COLO668 (cell line): ENCODE measurements at regions not wholly inside any gene's neighbourhood (a gene's known extent, or its start where the extent isn't known, plus 50 kb on each side); places are given as distances from the start of the nearest gene placed in this dataset.

ENCODE experiments used
- DNase-seq: peaks from one replicate; lab custom pipeline; 2025; ENCODE audit not compliant: unreplicated experiment; lab: John Stamatoyannopoulos, UW

DNA sequence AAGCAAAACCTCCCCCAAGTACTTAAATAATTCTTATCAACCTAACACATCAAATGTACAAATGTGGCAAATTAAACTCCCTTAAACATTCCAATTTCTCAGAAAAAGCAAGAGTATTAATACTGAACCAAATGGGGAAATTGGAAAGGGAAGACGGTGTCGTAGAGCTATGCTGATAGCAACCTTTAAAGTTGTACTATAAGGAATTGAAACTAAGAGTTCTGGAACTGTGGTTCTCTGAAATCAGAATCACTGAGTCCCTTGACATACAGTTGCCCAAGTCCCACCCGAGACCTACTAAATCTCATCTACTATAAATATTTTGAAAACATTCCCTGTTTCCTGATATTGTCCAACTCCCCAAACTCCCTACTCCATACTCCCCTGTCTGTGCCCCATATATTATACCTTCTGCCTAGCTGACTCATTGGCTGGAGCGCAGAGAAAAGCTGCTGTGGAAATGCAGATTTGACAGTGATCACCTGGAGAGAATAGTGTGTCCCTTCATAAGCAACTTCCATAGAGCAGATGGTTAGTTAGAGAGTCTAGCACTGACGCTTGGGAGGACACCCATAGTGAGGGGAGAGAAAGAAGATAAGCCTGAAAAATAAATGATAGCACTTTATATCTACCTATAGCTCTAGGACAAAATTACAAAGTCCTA is 51.4 kb upstream of the ITM2B start:
- DNase-seq, result no peak

DNA sequence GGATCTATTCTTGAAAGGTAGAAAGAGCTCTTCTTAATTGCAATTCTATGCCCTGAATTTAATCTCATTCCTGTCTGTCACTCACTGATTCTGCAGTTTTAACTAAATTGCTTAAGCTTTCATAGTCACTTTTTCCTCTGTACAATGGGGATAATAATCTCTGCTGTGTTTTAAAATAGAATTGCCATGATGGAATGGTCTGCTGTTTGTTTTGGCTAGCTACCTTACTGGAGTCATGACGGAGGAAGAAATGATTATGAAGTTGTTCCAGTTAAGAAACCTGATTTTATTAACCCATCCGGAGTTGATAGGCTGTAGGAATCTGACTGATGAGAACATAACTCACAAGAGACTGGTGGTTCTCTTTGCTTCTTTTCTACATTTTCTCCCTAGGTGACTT is 54.9 kb upstream of the ITM2B start:
- no peak for DNase-seq

DNA sequence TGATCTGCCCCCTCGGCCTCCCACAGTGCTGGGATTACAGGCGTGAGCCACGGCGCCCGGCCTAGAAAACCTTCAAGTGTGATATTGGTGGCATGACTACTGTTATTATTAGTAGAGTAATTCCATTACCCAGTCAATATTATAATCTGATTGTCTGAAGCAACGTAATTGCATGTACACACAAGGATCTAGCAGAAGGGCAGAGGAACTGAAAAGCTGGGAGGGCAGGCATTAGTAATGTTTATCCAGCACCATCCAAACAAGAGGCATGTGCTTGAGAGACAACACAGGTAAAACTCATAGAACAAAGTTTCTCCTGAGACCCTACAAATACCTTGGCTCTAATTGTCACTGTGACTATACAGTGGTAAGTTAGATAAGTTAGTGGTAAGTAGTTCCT is 56.2 kb upstream of the ITM2B start:
- no peak for DNase-seq

DNA sequence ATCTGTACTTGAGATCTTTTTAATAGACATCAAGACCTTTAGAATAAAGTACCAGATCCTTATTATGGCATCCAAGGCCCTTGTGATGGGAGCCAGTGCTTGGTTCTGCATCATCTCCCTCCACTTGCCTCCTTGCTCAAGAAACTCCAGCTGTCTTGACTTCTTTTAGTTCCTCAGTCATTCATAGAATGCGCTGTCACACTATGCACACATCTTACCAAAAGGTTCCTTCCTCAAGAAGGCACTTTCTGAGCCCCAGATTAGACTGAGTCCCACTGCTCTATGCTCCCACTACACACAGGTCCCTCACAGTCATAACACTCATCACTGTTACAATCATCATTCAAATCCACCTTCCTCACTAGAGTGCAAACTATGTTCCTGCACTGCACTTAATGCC is 57.8 kb upstream of the ITM2B start:
- DNase-seq, result no peak

DNA sequence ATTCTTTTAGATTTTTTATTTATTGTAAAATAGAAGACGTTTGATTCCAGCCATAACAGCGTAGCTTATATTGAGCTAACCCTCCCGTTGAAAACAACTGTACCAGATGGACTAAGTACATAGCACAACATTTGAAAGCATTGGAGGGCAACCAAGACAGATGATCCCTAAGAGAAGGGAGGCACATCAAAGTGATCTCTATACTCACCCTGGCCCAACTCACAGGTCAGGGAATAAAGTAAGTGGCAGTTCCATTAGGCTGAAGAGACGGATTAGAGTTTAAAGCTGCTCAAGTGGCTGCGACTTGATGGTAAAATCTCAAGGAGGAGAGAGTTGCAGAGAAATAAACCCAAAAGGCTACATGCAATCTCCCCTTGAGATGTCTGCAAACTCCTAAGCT is 65.1 kb upstream of the ITM2B start:
- DNase-seq, result no peak

DNA sequence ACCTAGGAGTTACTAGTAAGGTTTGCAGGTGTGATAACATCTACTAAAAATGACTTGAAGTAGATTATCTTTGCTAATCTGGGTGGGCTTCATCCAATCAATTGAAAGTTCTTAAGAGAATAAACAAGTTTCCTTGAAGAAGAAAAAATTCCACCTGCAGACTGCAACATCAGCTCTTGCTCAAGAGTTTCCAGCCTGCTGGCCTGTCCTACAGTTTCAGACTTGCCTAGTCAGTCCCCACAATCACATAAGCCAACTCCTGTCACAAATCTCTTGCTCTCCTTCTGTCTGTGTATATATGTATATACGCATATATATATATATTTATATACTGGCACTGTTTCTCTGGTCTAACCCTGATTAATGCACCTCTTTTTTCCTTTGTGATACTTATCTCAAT is 67.3 kb upstream of the ITM2B start:
- DNase-seq, result no peak

DNA sequence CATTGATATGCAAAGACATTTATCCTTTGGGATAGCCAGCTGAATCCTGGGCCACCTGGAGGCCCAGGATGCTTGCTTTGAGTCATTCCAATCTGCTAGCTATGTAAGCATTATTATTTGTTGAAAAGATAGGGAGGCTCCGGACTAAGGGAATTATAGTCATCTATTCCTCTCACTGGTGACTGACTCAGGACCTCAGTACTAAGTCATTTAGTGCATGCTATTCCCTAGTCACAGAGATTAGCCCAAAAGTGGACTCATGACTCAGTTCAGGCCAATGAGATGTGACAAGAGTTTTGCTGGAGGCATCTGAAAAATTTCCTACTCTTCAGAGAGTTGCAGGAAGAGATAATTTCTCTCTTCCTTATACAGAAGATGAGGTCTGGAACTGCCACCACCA is 67.9 kb upstream of the ITM2B start:
- no peak for DNase-seq

DNA sequence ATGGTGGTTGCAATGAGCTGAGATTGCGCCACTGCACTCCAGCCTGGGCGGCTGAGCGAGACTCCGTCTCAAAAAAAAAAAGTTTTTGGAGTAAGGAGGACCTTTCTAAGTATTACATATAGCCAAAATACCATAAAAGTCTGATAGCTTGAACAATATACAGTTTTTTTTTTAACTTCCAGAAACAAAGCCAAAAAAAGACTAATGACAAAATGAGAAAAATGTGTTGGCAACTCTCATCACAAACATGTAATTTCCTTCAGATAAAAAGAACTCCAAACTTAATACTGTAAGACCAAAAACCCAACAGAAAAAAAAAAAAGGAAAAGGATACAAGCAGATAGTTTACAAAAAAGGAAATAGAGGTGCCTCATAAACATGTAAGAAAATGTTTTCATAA is 68.2 kb upstream of the MED4 start:
- no peak for DNase-seq

DNA sequence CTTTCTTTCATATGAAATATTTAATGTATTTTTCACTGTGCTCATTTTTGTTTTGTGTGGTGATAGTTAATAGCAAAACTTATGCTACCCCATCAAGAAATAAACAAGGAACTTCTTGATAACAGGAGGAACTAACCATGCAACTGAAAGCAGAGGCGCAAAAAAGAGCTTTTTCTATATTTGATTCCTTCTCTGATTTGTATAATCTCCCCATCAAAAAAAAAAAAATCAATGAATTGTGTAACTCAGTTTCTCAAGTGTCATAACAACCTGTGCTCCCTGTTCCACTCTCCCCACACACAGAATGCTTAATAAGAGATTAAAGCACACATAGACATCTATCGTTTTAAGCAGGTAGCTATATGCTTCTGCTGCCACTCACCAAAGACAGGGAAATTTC is 67.3 kb upstream of the MED4 start:
- DNase-seq, result no peak

DNA sequence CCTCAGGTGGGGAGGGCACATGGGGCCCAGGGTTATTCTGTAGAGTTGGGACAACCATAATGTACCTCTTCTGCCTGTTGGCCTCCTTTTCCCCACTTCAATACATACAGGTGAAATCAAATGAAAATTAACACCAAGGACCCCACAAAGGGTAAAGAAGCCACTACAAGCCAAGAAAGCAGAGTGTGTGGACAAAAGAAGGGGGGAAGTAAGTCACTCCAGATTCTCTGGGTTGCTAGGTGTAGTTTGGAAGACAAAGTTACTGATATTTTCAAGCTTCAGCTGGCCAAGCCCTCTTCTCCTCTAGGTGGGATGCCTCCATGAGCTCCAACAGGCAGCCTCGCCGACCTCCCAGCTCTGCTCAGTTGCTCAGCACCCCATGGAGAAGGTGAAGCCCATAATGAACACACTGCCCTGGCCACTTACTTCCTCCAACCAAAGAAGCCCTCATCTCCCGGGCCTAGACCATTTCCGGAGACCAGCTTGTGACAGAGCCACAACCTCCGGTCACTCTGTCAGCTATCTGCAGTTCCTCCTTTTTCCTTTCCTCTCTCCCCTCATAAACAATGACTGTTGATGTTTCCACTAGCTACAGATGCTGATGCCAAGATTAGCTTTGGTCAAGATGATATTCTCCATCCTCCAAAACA is 66.8 kb upstream of the MED4 start:
- no peak for DNase-seq

DNA sequence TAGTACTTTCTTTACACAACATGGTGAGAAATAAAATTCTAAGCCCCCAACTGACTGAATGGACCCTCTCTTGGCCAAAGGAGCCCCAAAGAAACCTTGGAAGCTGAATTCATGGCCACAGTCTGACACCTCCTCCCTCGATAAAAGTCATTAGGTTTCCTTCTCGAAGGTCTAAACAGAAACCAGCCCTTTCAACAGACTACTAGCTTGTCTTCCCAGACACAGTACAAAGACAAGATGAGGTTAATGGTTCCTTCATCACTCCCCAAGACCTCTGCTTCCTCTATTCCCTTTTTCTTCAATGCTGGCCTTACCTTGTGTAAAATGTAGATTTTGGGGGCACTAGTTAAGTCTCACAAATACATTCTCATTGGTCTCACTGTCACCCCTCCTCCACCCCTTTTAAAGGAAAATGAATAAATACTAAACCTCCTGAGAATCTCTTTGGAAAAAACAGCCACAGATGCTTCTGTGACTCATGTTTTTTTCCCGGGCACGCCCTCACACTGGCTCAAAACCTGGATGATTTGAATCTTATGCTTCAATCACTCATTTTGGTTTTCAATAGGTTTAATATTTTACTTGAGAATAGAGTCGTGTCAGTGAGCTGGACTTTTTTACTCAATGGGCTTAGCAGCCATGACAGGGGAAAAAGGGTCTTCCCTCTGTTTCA is 65.8 kb upstream of the MED4 start:
- DNase-seq, result no peak

DNA sequence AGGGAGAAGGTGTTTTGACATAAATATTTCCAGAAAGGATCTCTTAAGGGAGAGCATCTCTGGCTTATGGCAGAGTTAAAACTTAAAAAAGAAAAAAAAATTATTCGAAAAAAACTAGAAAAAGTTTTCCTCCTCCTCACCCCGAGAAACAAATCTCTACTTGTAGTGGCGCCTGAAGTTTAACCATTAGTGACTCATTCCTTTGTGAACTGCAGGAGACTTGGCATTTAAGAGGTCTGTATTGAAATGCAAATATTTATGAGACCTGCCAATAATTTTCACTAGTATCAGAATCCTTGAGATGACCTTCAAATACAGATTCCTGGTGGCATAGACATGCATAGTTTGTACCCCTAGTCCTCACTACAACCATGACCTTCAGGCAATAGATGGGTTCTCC is 64.9 kb upstream of the MED4 start:
- no peak for DNase-seq

DNA sequence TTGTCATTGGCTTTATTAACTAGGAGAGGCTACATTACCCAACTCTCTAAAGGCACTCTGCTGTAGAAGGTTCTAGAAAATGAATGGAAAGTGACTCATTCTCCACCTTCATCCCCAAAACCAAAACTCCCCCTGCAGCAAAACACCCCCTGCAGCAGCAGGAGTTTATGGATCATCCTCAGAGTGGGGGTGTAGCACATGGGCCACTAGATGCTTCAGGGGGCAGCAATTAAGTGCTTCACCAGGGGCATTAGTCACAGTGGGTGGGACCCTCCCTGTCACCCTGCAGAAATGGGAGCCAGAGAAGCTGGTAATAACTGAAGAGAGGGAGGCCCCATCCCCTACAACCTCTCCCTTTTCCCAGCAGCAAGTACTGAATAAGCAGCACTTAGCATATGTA is 64.5 kb upstream of the MED4 start:
- DNase-seq, result no peak

DNA sequence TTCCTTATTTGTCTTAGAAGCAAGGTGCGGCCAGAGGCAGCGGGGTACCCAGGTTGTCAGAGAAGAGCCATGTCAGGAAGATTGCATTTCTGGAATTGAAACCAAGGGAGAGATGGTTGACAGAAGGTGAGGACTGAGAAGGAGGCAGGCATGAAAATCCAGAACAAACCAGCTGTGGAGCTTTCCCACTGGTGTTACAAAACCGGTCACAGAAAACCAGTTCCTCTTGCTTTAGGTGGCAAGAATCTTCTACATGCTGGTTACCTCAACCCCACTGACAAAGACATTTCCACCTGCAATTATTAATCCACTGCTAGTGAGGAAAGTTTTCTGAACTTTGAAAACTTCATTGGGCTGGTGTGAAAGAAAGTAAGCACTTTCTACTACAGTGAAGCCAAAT is 64.0 kb upstream of the MED4 start:
- DNase-seq, result no peak

DNA sequence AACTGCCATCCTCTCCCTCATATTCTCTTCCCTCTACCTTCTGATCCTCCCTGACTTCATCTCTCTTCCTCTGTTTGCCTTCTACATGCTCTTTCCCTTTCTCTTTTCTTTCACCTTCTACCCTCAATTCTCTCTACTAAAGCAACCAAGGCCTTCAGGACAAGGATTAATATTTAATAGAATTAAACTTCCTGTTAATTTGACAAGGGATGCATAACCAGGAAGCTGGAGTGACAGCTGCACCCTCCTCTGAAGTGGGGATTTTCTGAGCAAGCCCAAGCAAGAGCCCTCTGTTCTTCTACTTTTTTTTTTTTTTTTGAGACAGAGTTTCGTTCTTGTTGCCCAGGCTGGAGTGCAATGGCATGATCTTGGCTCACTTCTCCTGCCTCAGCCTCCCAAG is 63.4 kb upstream of the MED4 start:
- DNase-seq, result peak; percentile 47

DNA sequence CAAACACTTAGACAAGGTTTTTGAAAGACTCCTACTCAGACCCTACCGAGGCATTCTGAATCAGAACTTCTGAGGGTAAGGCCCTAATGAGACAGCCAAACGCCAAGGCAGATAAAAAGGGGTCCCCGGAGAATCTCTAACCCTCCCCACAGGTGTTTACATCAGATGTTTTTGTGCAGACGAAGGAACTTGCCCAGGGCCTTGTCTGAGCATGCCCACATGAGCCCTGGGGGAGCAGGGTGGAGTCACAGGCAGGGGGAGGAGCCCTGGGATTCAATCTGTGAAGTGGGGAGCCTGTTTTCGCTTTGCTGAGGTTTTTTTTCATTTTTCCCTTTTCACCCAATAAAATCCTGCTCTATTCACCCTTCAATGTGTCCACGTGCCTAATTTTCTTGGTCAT is 61.6 kb upstream of the MED4 start:
- peak; percentile 26 for DNase-seq

DNA sequence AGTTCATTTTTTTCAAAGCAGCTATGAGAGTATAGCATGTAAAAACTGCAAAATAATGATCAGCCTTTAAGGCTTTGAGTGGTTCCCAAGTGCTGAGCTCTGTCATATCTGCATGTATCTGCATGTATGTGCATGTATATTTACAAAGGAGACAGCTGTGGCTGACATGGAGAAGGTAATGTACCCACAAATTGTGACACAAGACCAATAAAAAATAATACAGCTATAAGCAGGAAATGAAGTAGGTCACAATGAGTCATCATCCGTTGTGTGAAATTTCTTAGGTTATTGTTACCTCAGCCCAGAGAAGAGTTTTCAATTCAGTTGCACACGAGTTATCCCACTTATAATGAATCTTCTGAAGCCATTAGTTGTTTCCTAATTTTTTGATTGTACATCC is 60.9 kb upstream of the MED4 start:
- peak; percentile 36 for DNase-seq

DNA sequence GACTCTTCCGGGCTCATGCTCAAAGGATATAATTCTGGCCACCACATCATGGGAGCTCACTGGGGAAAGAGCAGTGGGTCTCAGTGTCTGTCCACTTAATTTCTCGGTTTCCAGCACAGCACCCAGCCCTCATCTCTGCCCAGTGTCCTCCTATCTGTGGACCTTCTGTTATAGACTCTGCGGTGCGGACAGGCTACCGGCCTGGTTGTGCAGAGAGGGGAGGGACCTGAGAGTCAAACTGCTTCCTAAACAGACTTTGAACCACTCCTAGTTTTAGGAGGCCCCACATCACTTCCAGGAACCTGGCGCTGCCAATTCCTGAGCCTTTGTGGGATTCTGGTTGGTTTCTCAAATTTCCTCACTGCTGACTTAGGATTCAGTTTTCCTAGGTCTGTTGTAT is 59.8 kb upstream of the MED4 start:
- DNase-seq, result no peak

DNA sequence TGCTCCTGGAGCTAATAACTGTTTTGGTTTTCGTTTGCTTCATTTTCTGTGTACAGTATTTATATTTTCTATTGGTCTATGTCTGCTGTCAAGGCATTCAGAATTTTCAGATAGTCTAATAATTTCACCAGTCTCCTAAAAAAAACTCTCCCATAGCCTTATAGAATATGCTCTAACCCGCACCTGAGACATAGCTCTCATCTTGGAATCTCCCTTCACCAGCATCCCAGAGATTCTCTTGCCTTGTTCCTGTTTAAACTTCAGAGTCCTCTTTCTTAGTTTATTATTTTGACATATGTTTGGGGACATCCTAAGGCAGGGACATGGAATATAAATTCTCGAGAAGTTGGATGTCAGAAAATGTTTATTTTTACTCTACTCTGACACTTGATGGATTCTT is 58.3 kb upstream of the MED4 start:
- DNase-seq, result no peak

DNA sequence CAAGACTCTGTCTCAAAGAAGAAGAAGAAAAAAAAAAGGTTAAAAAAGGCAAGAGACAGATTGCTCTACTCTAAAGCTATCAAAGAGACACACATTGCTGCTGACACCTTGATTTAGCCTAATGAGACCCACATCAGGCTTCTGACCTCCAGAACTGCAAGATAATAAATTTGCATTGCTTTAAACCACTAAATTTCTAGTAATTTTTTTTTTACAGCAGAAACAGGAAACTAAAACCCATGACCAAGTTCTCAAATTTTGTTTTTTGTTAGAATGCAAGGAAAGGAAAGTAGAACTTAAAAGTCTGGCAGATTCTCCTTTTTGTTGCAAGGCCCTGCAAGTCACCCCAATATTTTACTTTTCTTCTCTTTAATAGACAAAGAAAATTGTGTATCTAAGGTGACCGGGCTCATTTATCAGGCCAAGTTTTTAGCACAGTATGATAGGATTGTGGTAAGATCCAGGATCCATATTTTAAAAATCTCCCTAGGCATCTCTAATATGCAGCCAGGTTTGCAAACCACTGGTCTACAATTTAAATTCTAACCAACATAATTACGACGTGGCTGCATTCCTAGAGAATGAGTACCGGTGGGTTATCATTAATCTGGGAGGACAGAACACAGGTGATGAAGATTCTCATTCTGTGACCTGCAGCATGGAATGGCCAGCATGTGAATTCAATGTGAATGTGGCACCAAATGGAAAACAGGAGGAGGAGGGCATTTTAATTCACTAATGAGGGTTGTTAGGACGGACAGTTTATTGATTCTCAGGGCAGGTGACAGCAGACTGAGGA is 56.7 kb upstream of the MED4 start:
- DNase-seq, result no peak

DNA sequence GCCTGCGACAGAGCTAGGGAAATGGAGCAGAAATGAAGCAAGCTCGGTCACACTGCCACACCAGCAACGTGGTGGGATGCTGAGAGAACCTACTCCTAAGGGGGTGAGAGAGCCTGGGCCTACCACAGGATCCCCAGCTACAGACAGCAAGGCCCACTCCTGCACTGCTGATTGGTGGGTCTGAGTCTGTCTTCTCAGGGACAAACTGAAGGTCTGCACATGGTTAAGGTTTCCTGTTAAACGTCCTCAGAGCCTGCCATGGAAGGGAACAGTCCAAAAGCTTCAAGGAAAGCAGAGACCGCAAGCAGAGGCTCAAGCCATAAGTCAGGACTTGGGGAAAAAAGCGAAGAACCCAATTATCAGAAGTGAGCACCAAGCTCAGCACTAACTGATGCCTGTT is 53.5 kb upstream of the MED4 start:
- DNase-seq, result no peak

DNA sequence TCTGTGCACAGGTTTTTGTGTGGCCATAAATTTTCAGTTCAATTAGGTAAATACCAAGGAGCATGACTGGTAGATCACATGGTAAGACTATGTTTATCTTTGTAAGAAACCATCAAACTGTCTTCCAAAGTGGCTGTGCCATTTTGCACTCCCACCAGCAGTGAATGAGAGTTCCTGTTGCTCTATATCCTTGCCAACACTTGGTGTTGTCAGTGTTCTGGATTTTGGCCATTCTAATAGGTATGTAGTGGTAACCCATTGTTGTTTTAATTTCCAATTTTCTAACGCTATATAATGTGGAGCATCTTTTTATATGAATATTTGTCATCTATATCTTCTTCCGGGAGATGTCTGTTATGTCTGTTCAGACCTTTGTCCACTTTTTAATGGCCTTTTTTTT is 51.7 kb upstream of the MED4 start:
- DNase-seq, result no peak
